T-cell (primary cell): ENCODE measurements at regions not wholly inside any gene's neighbourhood (a gene's known extent, or its start where the extent isn't known, plus 50 kb on each side); places are given as distances from the start of the nearest gene placed in this dataset.

ENCODE experiments used
- ATAC-seq, 4 experiments: fragments of 200-7000 bp in 3 of 4; fragments of 150-1000 bp in 1 of 4; cut with Tn5 transposase; replicated peaks in 1 of 4; 1 replicate in 3 of 4; 2 replicates in 1 of 4; pipeline ENCODE4 v1.10.0; 2021; ENCODE audit warnings: moderate library complexity in 3 of 4, mild to moderate bottlenecking in 2 of 4, moderate number of reproducible peaks in 1 of 4
- CTCF ChIA-PET, 2 donors: fragments of 300-600 bp; sonication (Branson Sonifier 250); formaldehyde crosslinking; loops; one replicate each; lab custom pipeline; 2022; ENCODE audit warnings: antibody characterized with exemption in 2 of 2; lab: Charles Lee
- POLR2A ChIA-PET, 2 donors: fragments of 300-600 bp; sonication (Branson Sonifier 250); formaldehyde crosslinking; loops; one replicate each; lab custom pipeline; 2022; ENCODE audit warnings: antibody characterized with exemption in 2 of 2; lab: Charles Lee
- DNase-seq, 35 experiments: peaks; one replicate each; pipeline versions ENCODE4 v3.0.0 to v3.0.0-alpha.2; 2013 to 2023
- H3K27ac ChIP-seq: one replicate; pipeline ENCODE4 v1.5.1; 2013; ENCODE audit warnings: low read length
- H3K27me3 ChIP-seq, 2 experiments: replicated peaks in 1 of 2; 1 replicate in 1 of 2; 2 replicates in 1 of 2; pipeline versions ENCODE4 v1.6.1 to v1.7.0; 2013; ENCODE audit warnings: low read length in 1 of 2, mixed read lengths in 1 of 2; ENCODE audit not compliant: control insufficient read depth in 2 of 2, insufficient read depth in 2 of 2; ENCODE audit errors: extremely low read depth in 1 of 2
- H3K36me3 ChIP-seq, 2 donors: 1 replicate in 1 of 2; 2 replicates in 1 of 2; pipeline versions ENCODE4 v1.6.1 to v1.7.0; 2013; ENCODE audit warnings: low read length in 1 of 2; ENCODE audit not compliant: control insufficient read depth in 2 of 2, insufficient read depth in 1 of 2; ENCODE audit errors: extremely low read depth in 1 of 2
- H3K4me1 ChIP-seq, 2 experiments: 1 replicate in 1 of 2; 2 replicates in 1 of 2; pipeline versions ENCODE4 v1.6.1 to v1.7.0; 2013; ENCODE audit warnings: low read length in 2 of 2, mixed read lengths in 1 of 2; ENCODE audit not compliant: insufficient read depth in 2 of 2, control insufficient read depth in 1 of 2; ENCODE audit errors: extremely low read depth in 1 of 2
- H3K4me3 ChIP-seq, 2 donors: 1 replicate in 1 of 2; 2 replicates in 1 of 2; pipeline versions ENCODE4 v1.5.1 to v1.7.0; 2013; ENCODE audit warnings: mild to moderate bottlenecking in 2 of 2, low read length in 1 of 2, moderate library complexity in 1 of 2; ENCODE audit not compliant: control insufficient read depth in 1 of 2; ENCODE audit errors: extremely low read depth in 1 of 2
- H3K9me3 ChIP-seq: 2 replicates; pipeline ENCODE4 v1.7.0; 2013
- H3K27ac Mint-ChIP-seq, 2 donors: one replicate each; pipeline ENCODE4 v1.8.0; 2020 to 2021; ENCODE audit warnings: mild to moderate bottlenecking in 2 of 2, mixed read lengths in 2 of 2
- H3K27me3 Mint-ChIP-seq, 2 donors: one replicate each; pipeline ENCODE4 v1.8.0; 2021 to 2022; ENCODE audit warnings: mixed read lengths in 2 of 2
- H3K36me3 Mint-ChIP-seq: one replicate; pipeline ENCODE4 v1.8.0; 2021; ENCODE audit warnings: mixed read lengths
- H3K4me1 Mint-ChIP-seq, 3 donors: one replicate each; pipeline ENCODE4 v1.8.0; 2020 to 2022; ENCODE audit warnings: mixed read lengths in 3 of 3, mild to moderate bottlenecking in 1 of 3
- H3K4me3 Mint-ChIP-seq, 3 donors: one replicate each; pipeline ENCODE4 v1.8.0; 2020 to 2022; ENCODE audit warnings: mild to moderate bottlenecking in 3 of 3, mixed read lengths in 3 of 3, moderate library complexity in 3 of 3
- H3K9me3 Mint-ChIP-seq, 3 donors: one replicate each; pipeline ENCODE4 v1.8.0; 2020 to 2022; ENCODE audit warnings: mixed read lengths in 3 of 3
- WGBS: methylation state at CpG from one replicate; pipeline ENCODE4 v1.1.5; 2013; ENCODE audit warnings: missing lambda C conversion rate; ENCODE audit not compliant: insufficient coverage; 5-methylcytosine and 5-hydroxymethylcytosine counted together

GRCh38 chr15:37359101-37359892 lies 258.9 kb upstream of the MEIS2 start:
- H3K4me1 Mint-ChIP-seq = no peaks in the 10 kb centered on the region

GRCh38 chr15:37359893-37360290 lies 259.5 kb upstream of the MEIS2 start:
- WGBS = no CpG with 5 or more reads among the region's 6 CpGs
- DNase-seq (no peak), ATAC-seq (no peak)
- Histone ChIP-seq H3K27ac (no peak overlapping the region), H3K36me3 (no peaks in the 10 kb centered on the region), H3K4me3 (no peak overlapping the region), H3K4me1 (no peaks in the 10 kb centered on the region), H3K27me3 (no peaks in the 10 kb centered on the region), H3K9me3 (no peaks in the 10 kb centered on the region)
- Mint-ChIP-seq H3K4me3 (no peak overlapping the region), H3K9me3 (peaks cover 0 to 9% (median 3%) of the 10 kb centered on the region in 3 donors), H3K36me3 (no peaks in the 10 kb centered on the region), H3K27ac (no peak overlapping the region), H3K27me3 (no peaks in the 10 kb centered on the region), H3K4me1 (no peaks in the 10 kb centered on the region)
- ChIA-PET CTCF (no interaction called here), POLR2A (no interaction called here)

More at GRCh38 chr15:37359101-37359892, 258.9 kb upstream of the MEIS2 start:
- Mint-ChIP-seq H3K27ac (no peak overlapping the region), H3K9me3 (peaks cover 0 to 9% (median 1%) of the 10 kb centered on the region in 3 donors), H3K27me3 (no peaks in the 10 kb centered on the region), H3K4me3 (no peak overlapping the region), H3K36me3 (no peaks in the 10 kb centered on the region)
- WGBS = 85% methylated on average over 5 of the region's 8 CpGs
- no peak overlapping the region for H3K4me3 ChIP-seq
- H3K27ac ChIP-seq = no peak overlapping the region
- H3K27me3 ChIP-seq = no peaks in the 10 kb centered on the region
- no peak for DNase-seq
- H3K4me1 ChIP-seq = no peaks in the 10 kb centered on the region
- no peak for ATAC-seq
- ChIA-PET POLR2A (no interaction called here), CTCF (no interaction called here)
- H3K36me3 ChIP-seq = no peaks in the 10 kb centered on the region
- no peaks in the 10 kb centered on the region for H3K9me3 ChIP-seq

- Mint-ChIP-seq H3K9me3 (peaks cover 2 to 9% (median 3%) of the 10 kb centered on the region in 3 donors), H3K27me3 (no peaks in the 10 kb centered on the region), H3K27ac (no peak overlapping the region), H3K4me3 (no peak overlapping the region), H3K4me1 (no peaks in the 10 kb centered on the region), H3K36me3 (no peaks in the 10 kb centered on the region)
- no CpG with 5 or more reads among the region's 1 CpG for WGBS
- H3K4me1 ChIP-seq = no peaks in the 10 kb centered on the region
- no peaks in the 10 kb centered on the region for H3K27me3 ChIP-seq
- ChIA-PET POLR2A (interaction anchor here in 1 of 2 donors (0.7 kb wide), 1 partner anchor 292 kb away, joined by 5 read pairs; no protein-coding TSS in a partner anchor), CTCF (no interaction called here)
- H3K27ac ChIP-seq = no peak overlapping the region
- H3K36me3 ChIP-seq = no peaks in the 10 kb centered on the region
- H3K9me3 ChIP-seq = no peaks in the 10 kb centered on the region
- no peak overlapping the region for H3K4me3 ChIP-seq
- ATAC-seq (no peak), DNase-seq (no peak)
Measured at GRCh38 chr15:37360724-37361123, 260.4 kb upstream of the MEIS2 start.

GRCh38 chr15:37361621-37362020 lies 261.3 kb upstream of the MEIS2 start:
- Histone ChIP-seq H3K4me1 (no peaks in the 10 kb centered on the region), H3K27ac (no peak overlapping the region), H3K4me3 (no peak overlapping the region), H3K9me3 (no peaks in the 10 kb centered on the region), H3K36me3 (no peaks in the 10 kb centered on the region), H3K27me3 (no peaks in the 10 kb centered on the region)
- 60% methylated on average over 1 of the region's 4 CpGs for WGBS
- H3K9me3 Mint-ChIP-seq = peaks cover 3 to 9% (median 8%) of the 10 kb centered on the region in 3 donors
- CTCF ChIA-PET = no interaction called here
- no peak for ATAC-seq
- H3K27ac Mint-ChIP-seq = no peak overlapping the region
- H3K36me3 Mint-ChIP-seq = no peaks in the 10 kb centered on the region
- no peak overlapping the region for H3K4me3 Mint-ChIP-seq
- no peaks in the 10 kb centered on the region for H3K4me1 Mint-ChIP-seq
- DNase-seq = no peak
- H3K27me3 Mint-ChIP-seq = no peaks in the 10 kb centered on the region
- POLR2A ChIA-PET = no interaction called here

- no peaks in the 10 kb centered on the region for H3K9me3 ChIP-seq
- no peak overlapping the region for H3K27ac Mint-ChIP-seq
- no CpG with 5 or more reads among the region's 3 CpGs for WGBS
- no peak overlapping the region for H3K27ac ChIP-seq
- CTCF ChIA-PET = no interaction called here
- H3K36me3 ChIP-seq = no peaks in the 10 kb centered on the region
- H3K27me3 ChIP-seq = no peaks in the 10 kb centered on the region
- no peak overlapping the region for H3K4me3 Mint-ChIP-seq
- H3K27me3 Mint-ChIP-seq = no peaks in the 10 kb centered on the region
- H3K4me3 ChIP-seq = no peak overlapping the region
- POLR2A ChIA-PET = no interaction called here
- ATAC-seq (no peak), DNase-seq (no peak)
- no peaks in the 10 kb centered on the region for H3K4me1 Mint-ChIP-seq
- no peaks in the 10 kb centered on the region for H3K4me1 ChIP-seq
- H3K36me3 Mint-ChIP-seq = no peaks in the 10 kb centered on the region
- H3K9me3 Mint-ChIP-seq = peaks cover 3 to 9% (median 3%) of the 10 kb centered on the region in 3 donors
Measured at GRCh38 chr15:37362414-37362813, 262.1 kb upstream of the MEIS2 start.

GRCh38 chr15:37368961-37369360 lies 268.6 kb upstream of the MEIS2 start:
- Histone ChIP-seq H3K9me3 (no peaks in the 10 kb centered on the region), H3K27me3 (no peaks in the 10 kb centered on the region), H3K4me3 (no peak overlapping the region), H3K27ac (no peak overlapping the region), H3K36me3 (no peaks in the 10 kb centered on the region), H3K4me1 (no peaks in the 10 kb centered on the region)
- ATAC-seq (no peak), DNase-seq (no peak)
- ChIA-PET POLR2A (no interaction called here), CTCF (no interaction called here)
- WGBS = 89% methylated on average over 1 of the region's 4 CpGs
- Mint-ChIP-seq H3K27me3 (no peaks in the 10 kb centered on the region), H3K27ac (no peak overlapping the region), H3K36me3 (no peaks in the 10 kb centered on the region), H3K4me3 (no peak overlapping the region), H3K9me3 (peaks cover 7 to 26% (median 9%) of the 10 kb centered on the region in 3 donors), H3K4me1 (no peaks in the 10 kb centered on the region)
